ENCODE measurements at regions not wholly inside any gene's neighbourhood (a gene's known extent, or its start where the extent isn't known, plus 50 kb on each side); places are given as distances from the start of the nearest gene placed in this dataset.

DNA sequence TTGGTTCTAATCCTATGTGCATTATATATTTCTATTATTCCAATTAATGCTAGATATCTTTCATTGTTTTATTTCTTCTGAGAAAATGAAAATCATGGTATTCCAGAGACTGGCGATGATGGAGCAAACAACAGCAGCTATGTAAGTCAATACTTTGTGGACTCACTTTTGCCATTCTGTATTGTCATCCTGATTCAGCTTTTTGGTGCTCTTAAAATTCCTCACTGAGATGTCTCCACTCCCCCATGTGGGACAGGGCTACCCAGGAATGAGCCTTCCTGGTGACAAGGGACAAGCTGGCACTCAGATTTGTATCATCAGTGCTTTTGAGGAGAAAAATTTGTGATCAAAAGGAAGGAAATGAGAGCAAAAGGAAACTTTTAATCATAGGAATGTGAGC is 56.7 kb upstream of the XCR1 start:
- no peak for DNase-seq (ENCODE audit: low spot score)
- Mint-ChIP-seq H3K27ac (ENCODE audit: unreplicated experiment) (no peak overlapping the region), H3K36me3 (ENCODE audit: low read depth, unreplicated experiment) (no peaks in the 10 kb centered on the region), H3K9me3 (ENCODE audit: unreplicated experiment) (no peaks in the 10 kb centered on the region), H3K4me1 (ENCODE audit: unreplicated experiment) (no peaks in the 10 kb centered on the region), H3K27me3 (ENCODE audit: unreplicated experiment) (no peaks in the 10 kb centered on the region), H3K4me3 (ENCODE audit: unreplicated experiment) (no peak overlapping the region)
- TF ChIP-seq, protein P1, sequence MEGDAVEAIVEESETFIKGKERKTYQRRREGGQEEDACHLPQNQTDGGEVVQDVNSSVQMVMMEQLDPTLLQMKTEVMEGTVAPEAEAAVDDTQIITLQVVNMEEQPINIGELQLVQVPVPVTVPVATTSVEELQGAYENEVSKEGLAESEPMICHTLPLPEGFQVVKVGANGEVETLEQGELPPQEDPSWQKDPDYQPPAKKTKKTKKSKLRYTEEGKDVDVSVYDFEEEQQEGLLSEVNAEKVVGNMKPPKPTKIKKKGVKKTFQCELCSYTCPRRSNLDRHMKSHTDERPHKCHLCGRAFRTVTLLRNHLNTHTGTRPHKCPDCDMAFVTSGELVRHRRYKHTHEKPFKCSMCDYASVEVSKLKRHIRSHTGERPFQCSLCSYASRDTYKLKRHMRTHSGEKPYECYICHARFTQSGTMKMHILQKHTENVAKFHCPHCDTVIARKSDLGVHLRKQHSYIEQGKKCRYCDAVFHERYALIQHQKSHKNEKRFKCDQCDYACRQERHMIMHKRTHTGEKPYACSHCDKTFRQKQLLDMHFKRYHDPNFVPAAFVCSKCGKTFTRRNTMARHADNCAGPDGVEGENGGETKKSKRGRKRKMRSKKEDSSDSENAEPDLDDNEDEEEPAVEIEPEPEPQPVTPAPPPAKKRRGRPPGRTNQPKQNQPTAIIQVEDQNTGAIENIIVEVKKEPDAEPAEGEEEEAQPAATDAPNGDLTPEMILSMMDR (IDR thresholded peaks at IDR 0.05; ENCODE audit: unreplicated experiment): no peak

- no peak overlapping the region for H3K4me3 Mint-ChIP-seq (ENCODE audit: unreplicated experiment)
- TF ChIP-seq, protein P1 (IDR thresholded peaks at IDR 0.05; ENCODE audit: unreplicated experiment): no peak
Measured at GRCh38 chr3:46082849-46083248, 55.6 kb upstream of the XCR1 start.

GRCh38 chr3:46082021-46082420 is 54.7 kb upstream of the XCR1 start:
- DNase-seq (ENCODE audit: low spot score): no peak
- H3K4me3 Mint-ChIP-seq (ENCODE audit: unreplicated experiment): no peak overlapping the region
- H3K27ac Mint-ChIP-seq (ENCODE audit: unreplicated experiment): no peak overlapping the region
- H3K4me1 Mint-ChIP-seq (ENCODE audit: unreplicated experiment): no peaks in the 10 kb centered on the region
- H3K27me3 Mint-ChIP-seq (ENCODE audit: unreplicated experiment): no peaks in the 10 kb centered on the region
- H3K9me3 Mint-ChIP-seq (ENCODE audit: unreplicated experiment): no peaks in the 10 kb centered on the region
- TF ChIP-seq, protein P1 (IDR thresholded peaks at IDR 0.05; ENCODE audit: unreplicated experiment): no peak
- no peaks in the 10 kb centered on the region for H3K36me3 Mint-ChIP-seq (ENCODE audit: low read depth, unreplicated experiment)

More at GRCh38 chr3:46082849-46083248, 55.6 kb upstream of the XCR1 start:
- no peaks in the 10 kb centered on the region for H3K36me3 Mint-ChIP-seq (ENCODE audit: low read depth, unreplicated experiment)
- no peaks in the 10 kb centered on the region for H3K9me3 Mint-ChIP-seq (ENCODE audit: unreplicated experiment)
- H3K4me1 Mint-ChIP-seq (ENCODE audit: unreplicated experiment): no peaks in the 10 kb centered on the region
- no peak overlapping the region for H3K27ac Mint-ChIP-seq (ENCODE audit: unreplicated experiment)
- no peak for DNase-seq (ENCODE audit: low spot score)
- H3K27me3 Mint-ChIP-seq (ENCODE audit: unreplicated experiment): no peaks in the 10 kb centered on the region

- H3K27me3 Mint-ChIP-seq (ENCODE audit: unreplicated experiment): no peaks in the 10 kb centered on the region
- H3K9me3 Mint-ChIP-seq (ENCODE audit: unreplicated experiment): no peaks in the 10 kb centered on the region
- no peak for DNase-seq (ENCODE audit: low spot score)
- H3K4me3 Mint-ChIP-seq (ENCODE audit: unreplicated experiment): no peak overlapping the region
- TF ChIP-seq, protein P1 (IDR thresholded peaks at IDR 0.05; ENCODE audit: unreplicated experiment): no peak
- H3K36me3 Mint-ChIP-seq (ENCODE audit: low read depth, unreplicated experiment): no peaks in the 10 kb centered on the region
- H3K4me1 Mint-ChIP-seq (ENCODE audit: unreplicated experiment): no peaks in the 10 kb centered on the region
- no peak overlapping the region for H3K27ac Mint-ChIP-seq (ENCODE audit: unreplicated experiment)
Measured at GRCh38 chr3:46080969-46081345, 53.7 kb upstream of the XCR1 start.

GRCh38 chr3:46080124-46080968 is 53.1 kb upstream of the XCR1 start:
- no peak overlapping the region for H3K4me3 Mint-ChIP-seq (ENCODE audit: unreplicated experiment)
- no peaks in the 10 kb centered on the region for H3K27me3 Mint-ChIP-seq (ENCODE audit: unreplicated experiment)
- TF ChIP-seq, protein P1 (IDR thresholded peaks at IDR 0.05; ENCODE audit: unreplicated experiment): no peak
- no peak overlapping the region for H3K27ac Mint-ChIP-seq (ENCODE audit: unreplicated experiment)
- no peaks in the 10 kb centered on the region for H3K4me1 Mint-ChIP-seq (ENCODE audit: unreplicated experiment)
- DNase-seq (ENCODE audit: low spot score): no peak
- H3K9me3 Mint-ChIP-seq (ENCODE audit: unreplicated experiment): no peaks in the 10 kb centered on the region
- no peaks in the 10 kb centered on the region for H3K36me3 Mint-ChIP-seq (ENCODE audit: low read depth, unreplicated experiment)
